Tibial nerve (tissue), 4 donors: ENCODE measurements at regions not wholly inside any gene's neighbourhood (a gene's known extent, or its start where the extent isn't known, plus 50 kb on each side); places are given as distances from the start of the nearest gene placed in this dataset.

Experiments
- DNase-seq, 2 donors: peaks; one replicate each; pipeline ENCODE4 v3.0.0-alpha.2; 2019; ENCODE audit warnings: low spot score in 2 of 2
- H3K27ac ChIP-seq, 4 donors: fragments of 200-600 bp; sonication (generic) in 3 of 4; one replicate each; pipeline ENCODE4 v1.5.1; 2017 to 2019; ENCODE audit warnings: mild to moderate bottlenecking in 1 of 4
- H3K27me3 ChIP-seq, 2 donors: fragments of 200-600 bp; sonication (generic) in 1 of 2; one replicate each; pipeline versions ENCODE4 v1.5.1 to v1.6.0; 2017 to 2019
- H3K36me3 ChIP-seq, 3 donors: fragments of 200-600 bp; sonication (generic); one replicate each; pipeline ENCODE4 v1.5.1; 2018 to 2019
- H3K4me1 ChIP-seq, 4 donors: fragments of 200-600 bp; sonication (generic) in 3 of 4; one replicate each; pipeline ENCODE4 v1.5.1; 2017 to 2019
- H3K4me3 ChIP-seq, 4 donors: fragments of 200-600 bp; sonication (generic) in 3 of 4; one replicate each; pipeline ENCODE4 v1.5.1; 2017 to 2019; ENCODE audit warnings: mild to moderate bottlenecking in 1 of 4, moderate library complexity in 1 of 4
- H3K9me3 ChIP-seq, 4 donors: fragments of 200-600 bp; sonication (generic) in 3 of 4; one replicate each; pipeline ENCODE4 v1.5.1; 2017 to 2019
- EP300 ChIP-seq, 2 donors: sonication (generic); formaldehyde crosslinking; IDR thresholded peaks; one replicate each; pipeline ENCODE4 v1.6.1; 2017; ENCODE audit warnings: antibody characterized with exemption in 2 of 2, mild to moderate bottlenecking in 1 of 2
- POLR2A ChIP-seq, 2 donors: fragments of 450-650 bp; IDR thresholded peaks; one replicate each; pipeline ENCODE4 v1.6.1; 2017; ENCODE audit warnings: antibody characterized with exemption in 2 of 2, mild to moderate bottlenecking in 2 of 2, moderate library complexity in 2 of 2
- WGBS, 2 donors: methylation state at CpG; one replicate each; pipeline ENCODE4 v1.1.5; 2018; 5-methylcytosine and 5-hydroxymethylcytosine counted together
- TF ChIP-seq, protein P1 (sequence below), 5 experiments: fragments of 200-600 bp in 3 of 5; fragments of 450-650 bp in 2 of 5; sonication (generic) in 3 of 5; IDR thresholded peaks; one replicate each; pipeline ENCODE4 v1.5.1; 2016 to 2019; ENCODE audit warnings: antibody characterized with exemption in 5 of 5, mild to moderate bottlenecking in 3 of 5, moderate library complexity in 2 of 5

DNA sequence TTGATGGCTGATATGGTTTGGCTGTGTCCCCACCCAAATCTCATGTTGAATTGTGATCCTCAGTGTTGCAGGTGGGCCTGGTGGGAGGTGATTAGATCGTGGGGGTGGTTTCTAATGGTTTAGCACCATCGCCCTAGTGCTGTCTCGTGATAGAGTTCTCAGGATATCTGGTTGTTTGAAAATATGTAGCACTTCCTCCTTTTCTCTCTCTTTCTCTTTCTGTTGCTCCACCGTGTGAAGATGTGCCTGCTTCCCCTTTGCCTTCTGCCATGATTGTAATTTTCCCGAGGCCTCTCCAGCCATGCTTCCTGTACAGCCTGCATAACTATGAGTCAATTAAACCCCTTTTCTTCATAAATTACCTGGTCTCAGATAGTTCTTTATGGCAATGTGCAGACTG lies 111.6 kb downstream of the SREK1 start:
- 75 to 81% methylated on average over 5 of the region's 5 CpGs for WGBS, 2 donors
- no peak overlapping the region for H3K4me3 ChIP-seq
- TF ChIP-seq EP300 (IDR thresholded peaks at IDR 0.05) (no peak), POLR2A (IDR thresholded peaks at IDR 0.05) (no peak)
- TF ChIP-seq, protein P1, sequence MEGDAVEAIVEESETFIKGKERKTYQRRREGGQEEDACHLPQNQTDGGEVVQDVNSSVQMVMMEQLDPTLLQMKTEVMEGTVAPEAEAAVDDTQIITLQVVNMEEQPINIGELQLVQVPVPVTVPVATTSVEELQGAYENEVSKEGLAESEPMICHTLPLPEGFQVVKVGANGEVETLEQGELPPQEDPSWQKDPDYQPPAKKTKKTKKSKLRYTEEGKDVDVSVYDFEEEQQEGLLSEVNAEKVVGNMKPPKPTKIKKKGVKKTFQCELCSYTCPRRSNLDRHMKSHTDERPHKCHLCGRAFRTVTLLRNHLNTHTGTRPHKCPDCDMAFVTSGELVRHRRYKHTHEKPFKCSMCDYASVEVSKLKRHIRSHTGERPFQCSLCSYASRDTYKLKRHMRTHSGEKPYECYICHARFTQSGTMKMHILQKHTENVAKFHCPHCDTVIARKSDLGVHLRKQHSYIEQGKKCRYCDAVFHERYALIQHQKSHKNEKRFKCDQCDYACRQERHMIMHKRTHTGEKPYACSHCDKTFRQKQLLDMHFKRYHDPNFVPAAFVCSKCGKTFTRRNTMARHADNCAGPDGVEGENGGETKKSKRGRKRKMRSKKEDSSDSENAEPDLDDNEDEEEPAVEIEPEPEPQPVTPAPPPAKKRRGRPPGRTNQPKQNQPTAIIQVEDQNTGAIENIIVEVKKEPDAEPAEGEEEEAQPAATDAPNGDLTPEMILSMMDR (IDR thresholded peaks at IDR 0.05) = no peak
- no peak overlapping the region for H3K27ac ChIP-seq
- no peaks in the 10 kb centered on the region for H3K27me3 ChIP-seq
- no peak for DNase-seq
- no peaks in the 10 kb centered on the region for H3K36me3 ChIP-seq
- H3K9me3 ChIP-seq = no peaks in the 10 kb centered on the region
- H3K4me1 ChIP-seq = no peaks in the 10 kb centered on the region

DNA sequence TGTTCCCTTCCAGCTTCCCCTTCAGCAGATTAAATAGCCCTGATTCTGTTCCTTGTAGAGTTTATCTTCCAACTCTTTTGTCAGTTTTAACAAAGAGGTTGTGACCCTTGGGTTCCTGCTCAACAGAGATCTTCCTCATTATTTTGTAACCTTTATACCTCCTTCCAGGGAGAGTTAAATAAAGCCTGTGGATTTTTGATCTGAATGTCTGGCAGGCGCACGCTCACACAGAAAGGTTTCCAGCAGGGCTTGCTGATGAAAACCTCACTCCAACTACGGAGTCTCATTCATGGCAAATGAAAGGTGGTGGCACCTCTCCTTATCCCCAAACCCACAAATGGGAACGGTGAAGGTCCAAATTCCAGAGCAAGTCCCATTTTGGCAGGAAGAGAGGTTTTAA lies 129.0 kb downstream of the SREK1 start:
- H3K4me1 ChIP-seq = no peaks in the 10 kb centered on the region
- DNase-seq = no peak
- H3K9me3 ChIP-seq = no peaks in the 10 kb centered on the region
- TF ChIP-seq, protein P1 (IDR thresholded peaks at IDR 0.05) = no peak
- TF ChIP-seq POLR2A (IDR thresholded peaks at IDR 0.05) (no peak), EP300 (IDR thresholded peaks at IDR 0.05) (no peak)
- no peaks in the 10 kb centered on the region for H3K36me3 ChIP-seq
- H3K27ac ChIP-seq = no peak overlapping the region
- no peak overlapping the region for H3K4me3 ChIP-seq
- WGBS, 2 donors = 61 to 63% methylated on average over 4 of the region's 4 CpGs
- no peaks in the 10 kb centered on the region for H3K27me3 ChIP-seq

DNA sequence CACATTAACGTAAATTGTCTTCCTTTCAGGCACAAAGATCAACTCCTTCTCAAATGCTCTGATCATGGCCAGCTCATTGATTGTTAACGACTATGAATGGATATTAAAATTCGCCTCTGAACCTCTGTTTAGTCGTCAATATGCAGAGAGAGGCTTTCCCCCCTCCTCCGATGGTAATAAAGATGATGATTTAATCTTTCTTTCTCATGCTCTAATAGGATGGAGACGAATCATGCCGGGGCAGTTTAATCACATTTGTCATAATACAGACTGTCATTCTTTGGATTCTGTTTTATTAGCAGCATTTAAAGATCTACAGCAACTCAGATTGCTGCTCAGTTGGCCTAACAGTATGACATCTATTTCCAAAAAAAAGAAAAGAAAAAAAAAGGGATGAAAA lies 132.9 kb downstream of the SREK1 start:
- WGBS, 2 donors = 74 to 82% methylated on average over 7 of the region's 7 CpGs

DNA sequence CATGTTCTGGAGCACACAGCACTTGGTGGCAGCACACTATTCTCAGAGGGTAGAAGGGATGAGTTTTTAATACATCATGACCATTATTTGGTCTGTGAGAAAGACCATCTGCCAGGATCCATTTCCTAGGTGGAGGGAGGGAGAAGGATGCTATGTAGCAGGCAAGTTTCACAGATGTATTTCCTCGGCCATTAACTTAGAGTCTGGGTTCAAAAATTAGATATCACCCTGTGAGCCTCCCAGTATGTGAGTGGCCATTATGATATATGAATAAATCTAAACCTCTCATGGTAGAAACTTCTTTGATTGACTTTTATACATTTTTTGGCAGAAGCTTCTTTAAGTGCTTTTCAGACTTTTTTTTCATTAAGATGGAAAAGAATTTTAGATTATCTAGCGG lies 133.9 kb downstream of the SREK1 start:
- H3K4me3 ChIP-seq = no peak overlapping the region
- H3K9me3 ChIP-seq = no peaks in the 10 kb centered on the region
- H3K4me1 ChIP-seq = no peaks in the 10 kb centered on the region
- no peak overlapping the region for H3K27ac ChIP-seq
- TF ChIP-seq, protein P1 (IDR thresholded peaks at IDR 0.05) = no peak
- TF ChIP-seq POLR2A (IDR thresholded peaks at IDR 0.05) = no peak
- TF ChIP-seq EP300 (IDR thresholded peaks at IDR 0.05) = no peak
- no peaks in the 10 kb centered on the region for H3K36me3 ChIP-seq
- WGBS, 2 donors = 91 to 99% methylated on average over 2 of the region's 2 CpGs
- no peak for DNase-seq
- no peaks in the 10 kb centered on the region for H3K27me3 ChIP-seq

More for the DNA sequence above, 132.9 kb downstream of the SREK1 start:
- TF ChIP-seq, protein P1 (IDR thresholded peaks at IDR 0.05) = no peak
- TF ChIP-seq POLR2A (IDR thresholded peaks at IDR 0.05) (no peak), EP300 (IDR thresholded peaks at IDR 0.05) (no peak)
- no peak overlapping the region for H3K4me3 ChIP-seq
- no peaks in the 10 kb centered on the region for H3K4me1 ChIP-seq
- DNase-seq = no peak
- H3K36me3 ChIP-seq = no peaks in the 10 kb centered on the region
- no peak overlapping the region for H3K27ac ChIP-seq
- no peaks in the 10 kb centered on the region for H3K9me3 ChIP-seq
- no peaks in the 10 kb centered on the region for H3K27me3 ChIP-seq

DNA sequence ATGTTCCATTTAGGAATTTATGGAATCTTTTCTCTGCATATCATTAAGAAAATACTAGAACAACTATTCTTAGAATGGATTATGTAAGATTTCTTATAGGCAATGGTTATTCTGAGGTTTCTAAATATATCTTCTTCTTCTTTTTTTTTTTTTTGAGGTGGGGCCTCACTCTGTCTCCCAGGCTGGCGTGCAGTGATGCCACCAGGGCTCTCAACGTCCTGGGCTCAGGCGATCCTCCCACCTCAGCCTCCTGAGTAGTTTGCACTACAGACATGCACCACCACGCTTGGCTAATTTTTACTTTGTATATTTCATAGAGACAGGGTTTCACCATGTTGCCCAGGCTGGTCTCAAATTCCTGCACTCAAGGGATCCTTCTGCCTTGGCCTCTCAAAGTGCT lies 137.2 kb downstream of the SREK1 start:
- no peaks in the 10 kb centered on the region for H3K9me3 ChIP-seq
- TF ChIP-seq POLR2A (IDR thresholded peaks at IDR 0.05) = no peak
- TF ChIP-seq, protein P1 (IDR thresholded peaks at IDR 0.05) = no peak
- TF ChIP-seq EP300 (IDR thresholded peaks at IDR 0.05) = no peak
- H3K4me1 ChIP-seq = no peaks in the 10 kb centered on the region
- WGBS, 2 donors = 68 to 83% methylated on average over 4 of the region's 4 CpGs
- H3K36me3 ChIP-seq = no peaks in the 10 kb centered on the region
- no peaks in the 10 kb centered on the region for H3K27me3 ChIP-seq
- DNase-seq = no peak
- no peak overlapping the region for H3K4me3 ChIP-seq
- no peak overlapping the region for H3K27ac ChIP-seq
